HEK293 (cell line): ENCODE measurements at regions not wholly inside any gene's neighbourhood (a gene's known extent, or its start where the extent isn't known, plus 50 kb on each side); places are given as distances from the start of the nearest gene placed in this dataset.

Source experiments
- ZNF600 ChIP-seq: fragments of 450-650 bp; formaldehyde crosslinking; IDR thresholded peaks from 2 replicates; pipeline ENCODE4 v1.5.1; 2016; ENCODE audit warnings: missing biosample characterization, missing genetic modification characterization
- TF ChIP-seq, protein P1 (sequence below): fragments of 450-650 bp; formaldehyde crosslinking; IDR thresholded peaks from 2 replicates; pipeline ENCODE4 v1.5.1; 2016; ENCODE audit warnings: missing biosample characterization, missing genetic modification characterization, borderline replicate concordance

GRCh38 chr14:76938092-76938500 lies 90.4 kb downstream of the IRF2BPL start:
- TF ChIP-seq, protein P1, sequence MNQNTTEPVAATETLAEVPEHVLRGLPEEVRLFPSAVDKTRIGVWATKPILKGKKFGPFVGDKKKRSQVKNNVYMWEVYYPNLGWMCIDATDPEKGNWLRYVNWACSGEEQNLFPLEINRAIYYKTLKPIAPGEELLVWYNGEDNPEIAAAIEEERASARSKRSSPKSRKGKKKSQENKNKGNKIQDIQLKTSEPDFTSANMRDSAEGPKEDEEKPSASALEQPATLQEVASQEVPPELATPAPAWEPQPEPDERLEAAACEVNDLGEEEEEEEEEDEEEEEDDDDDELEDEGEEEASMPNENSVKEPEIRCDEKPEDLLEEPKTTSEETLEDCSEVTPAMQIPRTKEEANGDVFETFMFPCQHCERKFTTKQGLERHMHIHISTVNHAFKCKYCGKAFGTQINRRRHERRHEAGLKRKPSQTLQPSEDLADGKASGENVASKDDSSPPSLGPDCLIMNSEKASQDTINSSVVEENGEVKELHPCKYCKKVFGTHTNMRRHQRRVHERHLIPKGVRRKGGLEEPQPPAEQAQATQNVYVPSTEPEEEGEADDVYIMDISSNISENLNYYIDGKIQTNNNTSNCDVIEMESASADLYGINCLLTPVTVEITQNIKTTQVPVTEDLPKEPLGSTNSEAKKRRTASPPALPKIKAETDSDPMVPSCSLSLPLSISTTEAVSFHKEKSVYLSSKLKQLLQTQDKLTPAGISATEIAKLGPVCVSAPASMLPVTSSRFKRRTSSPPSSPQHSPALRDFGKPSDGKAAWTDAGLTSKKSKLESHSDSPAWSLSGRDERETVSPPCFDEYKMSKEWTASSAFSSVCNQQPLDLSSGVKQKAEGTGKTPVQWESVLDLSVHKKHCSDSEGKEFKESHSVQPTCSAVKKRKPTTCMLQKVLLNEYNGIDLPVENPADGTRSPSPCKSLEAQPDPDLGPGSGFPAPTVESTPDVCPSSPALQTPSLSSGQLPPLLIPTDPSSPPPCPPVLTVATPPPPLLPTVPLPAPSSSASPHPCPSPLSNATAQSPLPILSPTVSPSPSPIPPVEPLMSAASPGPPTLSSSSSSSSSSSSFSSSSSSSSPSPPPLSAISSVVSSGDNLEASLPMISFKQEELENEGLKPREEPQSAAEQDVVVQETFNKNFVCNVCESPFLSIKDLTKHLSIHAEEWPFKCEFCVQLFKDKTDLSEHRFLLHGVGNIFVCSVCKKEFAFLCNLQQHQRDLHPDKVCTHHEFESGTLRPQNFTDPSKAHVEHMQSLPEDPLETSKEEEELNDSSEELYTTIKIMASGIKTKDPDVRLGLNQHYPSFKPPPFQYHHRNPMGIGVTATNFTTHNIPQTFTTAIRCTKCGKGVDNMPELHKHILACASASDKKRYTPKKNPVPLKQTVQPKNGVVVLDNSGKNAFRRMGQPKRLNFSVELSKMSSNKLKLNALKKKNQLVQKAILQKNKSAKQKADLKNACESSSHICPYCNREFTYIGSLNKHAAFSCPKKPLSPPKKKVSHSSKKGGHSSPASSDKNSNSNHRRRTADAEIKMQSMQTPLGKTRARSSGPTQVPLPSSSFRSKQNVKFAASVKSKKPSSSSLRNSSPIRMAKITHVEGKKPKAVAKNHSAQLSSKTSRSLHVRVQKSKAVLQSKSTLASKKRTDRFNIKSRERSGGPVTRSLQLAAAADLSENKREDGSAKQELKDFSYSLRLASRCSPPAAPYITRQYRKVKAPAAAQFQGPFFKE (tag by site-specific recombination): no peak
- TF ChIP-seq ZNF600 (tag by site-specific recombination): no peak
